ENCODE measurements at regions not wholly inside any gene's neighbourhood (a gene's known extent, or its start where the extent isn't known, plus 50 kb on each side); places are given as distances from the start of the nearest gene placed in this dataset.
"Not testable (repeated sequence)": the region's sequence is repeated elsewhere in the genome, so short reads cannot be mapped to it uniquely, and the experiment has no call there.

GRCh38 chr3:150357923-150358607, 50.0 kb upstream of the TSC22D2 start:
- DNase-seq: no peak

GRCh38 chr3:150357140-150357539, 51.0 kb upstream of the TSC22D2 start:
- DNase-seq: no peak

- no peak for DNase-seq
Observed at GRCh38 chr3:150355574-150355973, 52.5 kb upstream of the TSC22D2 start.

- DNase-seq: no peak
Observed at GRCh38 chr3:150352931-150353330, 55.2 kb upstream of the TSC22D2 start.

GRCh38 chr3:150351398-150351797, 56.7 kb upstream of the TSC22D2 start:
- no peak for DNase-seq

- no peak for DNase-seq
Observed at GRCh38 chr3:150349314-150350097, 58.6 kb upstream of the TSC22D2 start.

GRCh38 chr3:150348500-150348899, 59.6 kb upstream of the TSC22D2 start:
- DNase-seq: no peak

- no peak for DNase-seq
Observed at GRCh38 chr3:150346981-150347863, 60.9 kb upstream of the TSC22D2 start.

GRCh38 chr3:150346266-150346665, 61.8 kb upstream of the TSC22D2 start:
- no peak for DNase-seq

GRCh38 chr3:150345021-150345538, 63.0 kb upstream of the TSC22D2 start:
- DNase-seq: no peak

- DNase-seq: no peak
Observed at GRCh38 chr3:150344079-150344759, 63.9 kb upstream of the TSC22D2 start.

GRCh38 chr3:150342896-150343467, 65.1 kb upstream of the TSC22D2 start:
- no peak for DNase-seq

- no peak for DNase-seq
Observed at GRCh38 chr3:150341891-150342290, 66.2 kb upstream of the TSC22D2 start.

GRCh38 chr3:150336363-150336762, 71.7 kb upstream of the TSC22D2 start:
- DNase-seq: not testable (repeated sequence)

GRCh38 chr3:150335631-150336030, 72.5 kb upstream of the TSC22D2 start:
- no peak for DNase-seq

GRCh38 chr3:150334974-150335373, 73.1 kb upstream of the TSC22D2 start:
- no peak for DNase-seq

- DNase-seq: no peak
Observed at GRCh38 chr3:150333477-150333876, 74.6 kb upstream of the TSC22D2 start.

- DNase-seq: no peak
Observed at GRCh38 chr3:150331978-150332568, 76.0 kb upstream of the TSC22D2 start.

GRCh38 chr3:150330872-150331271, 77.2 kb upstream of the TSC22D2 start:
- no peak for DNase-seq

GRCh38 chr3:150330174-150330573, 77.9 kb upstream of the TSC22D2 start:
- no peak for DNase-seq

- no peak for DNase-seq
Observed at GRCh38 chr3:150329408-150329807, 78.7 kb upstream of the TSC22D2 start.

GRCh38 chr3:150328654-150329040, 79.5 kb upstream of the TSC22D2 start:
- no peak for DNase-seq
